ENCODE measurements at regions not wholly inside any gene's neighbourhood (a gene's known extent, or its start where the extent isn't known, plus 50 kb on each side); places are given as distances from the start of the nearest gene placed in this dataset.

DNA sequence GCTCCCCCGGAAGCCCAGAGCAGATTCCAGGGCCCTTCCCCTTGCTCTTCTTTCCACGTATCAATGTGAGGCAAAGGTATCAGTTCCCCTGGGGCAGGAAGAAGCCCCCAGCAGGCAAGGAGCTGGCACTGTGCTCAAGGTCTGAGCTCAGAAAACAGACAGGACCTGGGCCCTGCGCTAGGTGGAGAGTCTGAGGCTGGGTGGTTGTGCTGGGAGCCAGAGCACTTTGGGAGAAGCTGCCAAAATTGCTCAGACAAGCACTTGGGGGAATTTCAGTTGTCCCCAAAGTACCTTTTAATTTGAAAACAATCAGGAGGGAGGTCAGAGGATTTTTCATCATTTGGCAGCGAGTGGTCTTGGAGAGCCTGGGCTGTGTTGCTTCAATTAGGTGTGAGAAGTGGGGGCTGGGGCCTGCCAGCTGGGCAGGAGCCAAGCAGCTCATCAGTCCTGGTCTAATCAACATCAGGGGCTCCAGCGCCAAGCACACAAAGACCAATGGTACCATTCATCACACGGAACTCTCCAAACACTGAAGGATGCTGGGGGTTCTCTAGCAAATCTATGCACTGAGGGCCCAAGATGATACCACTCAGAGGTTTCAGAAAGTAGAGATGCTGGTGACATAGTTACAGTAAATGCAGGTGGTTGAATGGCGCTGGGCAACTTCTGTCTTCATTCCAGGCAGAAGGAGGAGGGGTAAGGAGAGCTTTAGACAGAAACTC lies 176.5 kb downstream of the SNX18 start:
- Histone ChIP-seq H3K4me2 (ENCODE audit: low read depth, low read length, poor library complexity, severe bottlenecking) (no peak overlapping the region), H3K27me3 (ENCODE audit: insufficient read depth, low read length, poor library complexity, severe bottlenecking) (no peaks in the 10 kb centered on the region), H3K4me3 (ENCODE audit: low read length, poor library complexity, severe bottlenecking) (no peak overlapping the region), H2AFZ (ENCODE audit: low read length) (no peak overlapping the region), H3K79me2 (ENCODE audit: insufficient read depth, low read length) (no peaks in the 10 kb centered on the region), H3F3A (ENCODE audit: low read depth) (no peaks in the 10 kb centered on the region), H3K9ac (ENCODE audit: low read depth, low read length, poor library complexity, severe bottlenecking) (no peak overlapping the region), H3K9me2 (replicated peaks; ENCODE audit: low read depth, low read length) (no peaks in the 10 kb centered on the region), H3K4me1 (ENCODE audit: insufficient read depth, low read length, poor library complexity, severe bottlenecking) (no peaks in the 10 kb centered on the region), H3K9me3 (ENCODE audit: insufficient read depth, low read depth, low read length) (no peaks in the 10 kb centered on the region), H4K20me1 (ENCODE audit: insufficient read depth, low read length, poor library complexity, severe bottlenecking) (no peaks in the 10 kb centered on the region), H3K36me3 (ENCODE audit: insufficient read depth, low read length) (no peaks in the 10 kb centered on the region)
- no peak for TF ChIP-seq EZH2phosphoT487 (IDR thresholded peaks at IDR 0.05; ENCODE audit: borderline replicate concordance)
- TF ChIP-seq, protein P1, sequence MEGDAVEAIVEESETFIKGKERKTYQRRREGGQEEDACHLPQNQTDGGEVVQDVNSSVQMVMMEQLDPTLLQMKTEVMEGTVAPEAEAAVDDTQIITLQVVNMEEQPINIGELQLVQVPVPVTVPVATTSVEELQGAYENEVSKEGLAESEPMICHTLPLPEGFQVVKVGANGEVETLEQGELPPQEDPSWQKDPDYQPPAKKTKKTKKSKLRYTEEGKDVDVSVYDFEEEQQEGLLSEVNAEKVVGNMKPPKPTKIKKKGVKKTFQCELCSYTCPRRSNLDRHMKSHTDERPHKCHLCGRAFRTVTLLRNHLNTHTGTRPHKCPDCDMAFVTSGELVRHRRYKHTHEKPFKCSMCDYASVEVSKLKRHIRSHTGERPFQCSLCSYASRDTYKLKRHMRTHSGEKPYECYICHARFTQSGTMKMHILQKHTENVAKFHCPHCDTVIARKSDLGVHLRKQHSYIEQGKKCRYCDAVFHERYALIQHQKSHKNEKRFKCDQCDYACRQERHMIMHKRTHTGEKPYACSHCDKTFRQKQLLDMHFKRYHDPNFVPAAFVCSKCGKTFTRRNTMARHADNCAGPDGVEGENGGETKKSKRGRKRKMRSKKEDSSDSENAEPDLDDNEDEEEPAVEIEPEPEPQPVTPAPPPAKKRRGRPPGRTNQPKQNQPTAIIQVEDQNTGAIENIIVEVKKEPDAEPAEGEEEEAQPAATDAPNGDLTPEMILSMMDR (conservative IDR thresholded peaks at IDR 0.05; ENCODE audit: low read length), result no peak

DNA sequence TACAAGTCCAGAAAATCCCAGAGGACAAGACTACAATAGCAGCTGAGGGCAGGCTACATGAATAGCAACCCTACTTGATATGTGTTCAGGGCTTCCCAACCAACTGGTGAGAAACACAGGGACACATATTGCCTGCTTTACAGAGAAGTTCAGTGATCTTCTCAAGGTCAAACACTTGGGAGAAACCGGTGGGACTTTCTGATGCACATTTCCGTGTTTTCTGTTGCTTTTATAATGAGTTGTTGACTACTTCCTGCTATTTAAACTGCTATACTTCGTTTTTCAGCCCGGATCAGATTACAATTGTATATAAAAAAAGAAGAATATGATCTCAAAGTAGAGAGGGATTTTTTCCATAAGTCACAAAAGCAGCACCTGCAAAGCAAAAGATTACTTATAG lies 175.1 kb downstream of the SNX18 start:
- no peaks in the 10 kb centered on the region for H3F3A ChIP-seq (ENCODE audit: low read depth)
- no peak for TF ChIP-seq EZH2phosphoT487 (IDR thresholded peaks at IDR 0.05; ENCODE audit: borderline replicate concordance)
- TF ChIP-seq, protein P1 (conservative IDR thresholded peaks at IDR 0.05; ENCODE audit: low read length), result no peak
- H3K27me3 ChIP-seq (ENCODE audit: insufficient read depth, low read length, poor library complexity, severe bottlenecking), result no peaks in the 10 kb centered on the region
- no peaks in the 10 kb centered on the region for H4K20me1 ChIP-seq (ENCODE audit: insufficient read depth, low read length, poor library complexity, severe bottlenecking)
- H3K4me3 ChIP-seq (ENCODE audit: low read length, poor library complexity, severe bottlenecking), result no peak overlapping the region
- H3K4me1 ChIP-seq (ENCODE audit: insufficient read depth, low read length, poor library complexity, severe bottlenecking), result no peaks in the 10 kb centered on the region
- H3K9me3 ChIP-seq (ENCODE audit: insufficient read depth, low read depth, low read length), result 0 out of 2 replicates have a peak, but pooled peaks cover 1% of the 10 kb centered on the region
- no peak overlapping the region for H3K4me2 ChIP-seq (ENCODE audit: low read depth, low read length, poor library complexity, severe bottlenecking)
- H2AFZ ChIP-seq (ENCODE audit: low read length), result no peak overlapping the region
- no peaks in the 10 kb centered on the region for H3K36me3 ChIP-seq (ENCODE audit: insufficient read depth, low read length)
- H3K9ac ChIP-seq (ENCODE audit: low read depth, low read length, poor library complexity, severe bottlenecking), result no peak overlapping the region
- H3K79me2 ChIP-seq (ENCODE audit: insufficient read depth, low read length), result no peaks in the 10 kb centered on the region
- no peaks in the 10 kb centered on the region for H3K9me2 ChIP-seq (replicated peaks; ENCODE audit: low read depth, low read length)

DNA sequence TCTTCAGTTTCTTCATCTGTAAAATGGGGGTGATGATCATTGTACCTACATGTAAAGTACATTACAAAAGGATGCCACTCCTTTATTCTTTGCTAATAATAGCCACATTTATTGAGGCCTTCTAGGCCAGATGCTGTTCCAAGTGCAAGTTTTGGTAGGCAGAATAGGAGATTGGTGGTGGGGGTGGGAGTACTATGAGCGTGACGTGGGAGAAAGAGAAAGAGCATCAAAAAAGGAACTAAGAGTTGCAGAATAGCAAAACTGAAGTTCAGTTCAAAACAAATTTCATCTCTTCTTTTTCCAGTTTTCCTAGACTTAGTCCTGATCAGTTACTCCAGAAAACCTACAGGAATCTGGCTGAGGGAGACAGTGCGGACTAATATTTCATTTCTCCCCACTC lies 174.1 kb downstream of the SNX18 start:
- Histone ChIP-seq H3K36me3 (ENCODE audit: insufficient read depth, low read length) (no peaks in the 10 kb centered on the region), H3K4me1 (ENCODE audit: insufficient read depth, low read length, poor library complexity, severe bottlenecking) (no peaks in the 10 kb centered on the region), H3K9me3 (ENCODE audit: insufficient read depth, low read depth, low read length) (0 out of 2 replicates have a peak, but pooled peaks cover 3% of the 10 kb centered on the region), H3K79me2 (ENCODE audit: insufficient read depth, low read length) (no peaks in the 10 kb centered on the region), H3K9me2 (replicated peaks; ENCODE audit: low read depth, low read length) (no peaks in the 10 kb centered on the region), H3K4me3 (ENCODE audit: low read length, poor library complexity, severe bottlenecking) (no peak overlapping the region), H3F3A (ENCODE audit: low read depth) (no peaks in the 10 kb centered on the region), H2AFZ (ENCODE audit: low read length) (no peak overlapping the region), H3K4me2 (ENCODE audit: low read depth, low read length, poor library complexity, severe bottlenecking) (no peak overlapping the region), H4K20me1 (ENCODE audit: insufficient read depth, low read length, poor library complexity, severe bottlenecking) (no peaks in the 10 kb centered on the region), H3K27me3 (ENCODE audit: insufficient read depth, low read length, poor library complexity, severe bottlenecking) (no peaks in the 10 kb centered on the region), H3K9ac (ENCODE audit: low read depth, low read length, poor library complexity, severe bottlenecking) (no peak overlapping the region)
- no peak for TF ChIP-seq EZH2phosphoT487 (IDR thresholded peaks at IDR 0.05; ENCODE audit: borderline replicate concordance)
- TF ChIP-seq, protein P1 (conservative IDR thresholded peaks at IDR 0.05; ENCODE audit: low read length), result no peak

All from Loucy (cell line).